ENCODE measurements at regions not wholly inside any gene's neighbourhood (a gene's known extent, or its start where the extent isn't known, plus 50 kb on each side); places are given as distances from the start of the nearest gene placed in this dataset.

GRCh38 chr2:19043893-19044292 is 314.5 kb downstream of the OSR1 start:
- TF ChIP-seq CTCF (IDR thresholded peaks at IDR 0.05; ENCODE audit: unreplicated experiment) = no peak
- DNase-seq = no peak
- no peaks in the 10 kb centered on the region for H3K27me3 Mint-ChIP-seq (ENCODE audit: unreplicated experiment)
- no peak overlapping the region for H3K4me3 Mint-ChIP-seq (ENCODE audit: low read depth, unreplicated experiment)
- intact Hi-C loops (cut with micrococcal nuclease; ENCODE audit: unreplicated experiment) = no loop called here
- CTCF ChIA-PET = no interaction called here
- no peaks in the 10 kb centered on the region for H3K9me3 Mint-ChIP-seq (ENCODE audit: low read depth, unreplicated experiment)
- BruUV-seq (replicated peaks) = no TSS peak
- H3K27ac Mint-ChIP-seq (ENCODE audit: unreplicated experiment) = no peak overlapping the region
- peaks cover 2% of the 10 kb centered on the region for H3K36me3 Mint-ChIP-seq (ENCODE audit: insufficient read depth, unreplicated experiment)
- H3K4me1 Mint-ChIP-seq (ENCODE audit: low read depth, unreplicated experiment) = peaks cover 7% of the 10 kb centered on the region

DNA sequence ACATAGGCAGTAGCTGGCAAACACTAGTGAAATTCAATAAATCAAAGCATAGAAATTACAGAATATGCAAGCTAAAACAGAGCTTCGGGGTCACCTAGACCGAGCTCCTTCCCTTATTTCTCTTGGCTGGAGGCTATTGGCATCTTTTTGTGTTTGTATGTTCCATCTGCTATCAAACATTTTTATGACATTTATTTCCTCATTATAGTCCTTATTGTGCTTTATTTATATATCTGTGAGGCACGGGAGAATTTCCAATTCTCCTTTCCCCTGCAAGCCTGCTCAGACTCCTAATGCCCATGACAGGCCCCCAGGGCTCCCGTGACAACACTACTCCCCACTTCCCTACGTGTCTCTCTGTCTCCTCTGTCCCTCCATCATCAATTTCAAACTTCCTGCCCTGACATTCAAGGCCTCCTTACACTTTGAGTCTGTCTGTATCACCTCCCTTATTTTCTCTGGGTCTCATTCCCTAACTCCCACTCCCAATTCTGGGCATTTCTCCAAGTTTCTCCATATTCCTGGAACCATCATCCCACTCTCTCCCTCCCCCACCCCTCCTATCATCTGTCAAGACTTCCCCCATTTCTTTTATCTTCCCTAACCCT is 316.9 kb downstream of the OSR1 start:
- H3K36me3 Mint-ChIP-seq (ENCODE audit: insufficient read depth, unreplicated experiment) = no peaks in the 10 kb centered on the region
- TF ChIP-seq CTCF (IDR thresholded peaks at IDR 0.05; ENCODE audit: unreplicated experiment) = no peak
- no peak for DNase-seq
- H3K4me1 Mint-ChIP-seq (ENCODE audit: low read depth, unreplicated experiment) = no peaks in the 10 kb centered on the region
- CTCF ChIA-PET = no interaction called here
- H3K27me3 Mint-ChIP-seq (ENCODE audit: unreplicated experiment) = no peaks in the 10 kb centered on the region
- BruUV-seq (replicated peaks) = no TSS peak
- intact Hi-C loops (cut with micrococcal nuclease; ENCODE audit: unreplicated experiment) = no loop called here
- H3K4me3 Mint-ChIP-seq (ENCODE audit: low read depth, unreplicated experiment) = no peak overlapping the region
- H3K27ac Mint-ChIP-seq (ENCODE audit: unreplicated experiment) = no peak overlapping the region
- H3K9me3 Mint-ChIP-seq (ENCODE audit: low read depth, unreplicated experiment) = no peaks in the 10 kb centered on the region

GRCh38 chr2:19038071-19039015 is 320.1 kb downstream of the OSR1 start:
- Mint-ChIP-seq H3K36me3 (ENCODE audit: insufficient read depth, unreplicated experiment) (no peaks in the 10 kb centered on the region), H3K4me1 (ENCODE audit: low read depth, unreplicated experiment) (no peaks in the 10 kb centered on the region), H3K4me3 (ENCODE audit: low read depth, unreplicated experiment) (no peak overlapping the region), H3K9me3 (ENCODE audit: low read depth, unreplicated experiment) (no peaks in the 10 kb centered on the region), H3K27ac (ENCODE audit: unreplicated experiment) (no peak overlapping the region), H3K27me3 (ENCODE audit: unreplicated experiment) (no peaks in the 10 kb centered on the region)
- intact Hi-C loops (cut with micrococcal nuclease; ENCODE audit: unreplicated experiment) = no loop called here
- no peak for TF ChIP-seq CTCF (IDR thresholded peaks at IDR 0.05; ENCODE audit: unreplicated experiment)
- no peak for DNase-seq
- BruUV-seq (replicated peaks) = no TSS peak
- CTCF ChIA-PET = no interaction called here

DNA sequence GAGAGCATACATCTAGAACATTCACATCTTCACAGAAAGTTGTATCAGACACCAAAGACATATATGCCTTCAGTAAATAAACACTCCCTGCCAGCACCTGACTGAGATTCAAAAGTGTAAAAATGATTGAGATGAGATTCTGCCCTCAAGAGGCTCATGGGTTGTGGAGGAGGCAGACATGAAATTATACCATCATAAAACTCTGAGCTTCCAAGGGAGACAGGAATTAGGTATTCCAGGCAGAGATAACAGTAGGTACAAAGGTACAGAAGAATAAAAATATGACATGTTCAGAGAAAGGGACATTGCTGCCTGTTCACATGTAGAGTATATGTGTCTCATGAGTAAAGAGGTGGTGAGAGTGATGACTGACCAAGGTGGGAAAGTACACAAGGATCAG is 322.3 kb downstream of the OSR1 start:
- Mint-ChIP-seq H3K27ac (ENCODE audit: unreplicated experiment) (no peak overlapping the region), H3K9me3 (ENCODE audit: low read depth, unreplicated experiment) (no peaks in the 10 kb centered on the region), H3K27me3 (ENCODE audit: unreplicated experiment) (no peaks in the 10 kb centered on the region), H3K36me3 (ENCODE audit: insufficient read depth, unreplicated experiment) (no peaks in the 10 kb centered on the region), H3K4me3 (ENCODE audit: low read depth, unreplicated experiment) (no peak overlapping the region), H3K4me1 (ENCODE audit: low read depth, unreplicated experiment) (no peaks in the 10 kb centered on the region)
- intact Hi-C loops (cut with micrococcal nuclease; ENCODE audit: unreplicated experiment) = no loop called here
- CTCF ChIA-PET = no interaction called here
- no TSS peak for BruUV-seq (replicated peaks)
- no peak for TF ChIP-seq CTCF (IDR thresholded peaks at IDR 0.05; ENCODE audit: unreplicated experiment)
- no peak for DNase-seq

Data from Calu3 (cell line).